Body of pancreas (tissue), 4 donors: ENCODE measurements at regions not wholly inside any gene's neighbourhood (a gene's known extent, or its start where the extent isn't known, plus 50 kb on each side); places are given as distances from the start of the nearest gene placed in this dataset.

Experiments used
- ATAC-seq: fragments of 150-250 bp; one replicate; pipeline ENCODE4 v1.9.1; 2016
- DNase-seq, 4 donors: peaks; one replicate each; pipeline ENCODE4 v3.0.0-alpha.2; 2019
- H3K27ac ChIP-seq, 4 donors: fragments of 200-600 bp; sonication (generic); 1 replicate in 3 of 4; 2 replicates in 1 of 4; pipeline versions ENCODE4 v1.5.1 to v1.6.1; 2016 to 2019; ENCODE audit warnings: mild to moderate bottlenecking in 1 of 4, mixed read lengths in 1 of 4, moderate library complexity in 1 of 4
- H3K27me3 ChIP-seq, 2 donors: fragments of 200-600 bp; sonication (generic); one replicate each; pipeline ENCODE4 v1.6.0; 2016; ENCODE audit warnings: mild to moderate bottlenecking in 1 of 2
- H3K36me3 ChIP-seq, 2 donors: fragments of 200-600 bp; sonication (generic); replicated peaks in 1 of 2; 2 replicates each; pipeline ENCODE4 v1.5.1; 2016; ENCODE audit warnings: low read depth in 2 of 2; ENCODE audit not compliant: insufficient read depth in 1 of 2
- H3K4me1 ChIP-seq: fragments of 200-600 bp; sonication (generic); one replicate; pipeline ENCODE4 v1.6.0; 2016
- H3K4me3 ChIP-seq, 2 donors: fragments of 200-600 bp; sonication (generic); 1 replicate in 1 of 2; 2 replicates in 1 of 2; pipeline ENCODE4 v1.5.1; 2016 to 2019
- H3K9me3 ChIP-seq, 3 donors: fragments of 200-600 bp; sonication (generic); 1 replicate in 2 of 3; 2 replicates in 1 of 3; pipeline ENCODE4 v1.5.1; 2016
- POLR2A ChIP-seq, 3 donors: fragments of 450-650 bp; IDR thresholded peaks; one replicate each; pipeline ENCODE4 v1.6.1; 2016; ENCODE audit warnings: antibody characterized with exemption in 3 of 3, mild to moderate bottlenecking in 2 of 3
- WGBS, 2 donors: methylation state at CpG; one replicate each; pipeline ENCODE4 v1.1.5; 2017; 5-methylcytosine and 5-hydroxymethylcytosine counted together
- intact Hi-C: fragments of 100-400 bp; cut with DNase I; formaldehyde crosslinking; loops from one replicate; pipeline ENCODE4 v1.15.1; 2023
- TF ChIP-seq, protein P1 (sequence below), 7 experiments: fragments of 450-650 bp in 4 of 7; fragments of 200-600 bp in 3 of 7; sonication (generic) in 3 of 7; IDR thresholded peaks; one replicate each; pipeline ENCODE4 v1.5.1; 2016 to 2019; ENCODE audit warnings: antibody characterized with exemption in 7 of 7

DNA sequence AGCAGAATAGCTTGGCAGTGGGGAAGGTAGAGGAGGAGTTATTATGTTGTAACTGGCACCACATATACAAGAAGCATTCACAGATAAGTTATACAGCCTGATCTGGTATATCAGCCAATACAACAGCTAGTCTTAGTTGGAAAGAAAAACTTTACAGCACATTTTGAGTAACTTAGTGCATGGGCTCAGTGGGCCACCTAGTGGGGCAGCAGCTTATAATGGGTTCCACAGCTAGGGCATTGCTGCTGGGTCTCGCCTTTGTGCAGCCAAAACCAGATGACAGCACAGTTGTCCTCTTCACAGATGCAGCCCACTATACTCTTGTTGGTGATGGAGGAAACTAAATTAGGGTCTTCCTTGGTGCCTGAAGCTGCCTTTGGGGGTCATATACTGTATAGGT lies 448.1 kb upstream of the RASGEF1B start:
- no peak overlapping the region for H3K4me3 ChIP-seq
- no peak for ATAC-seq
- TF ChIP-seq, protein P1, sequence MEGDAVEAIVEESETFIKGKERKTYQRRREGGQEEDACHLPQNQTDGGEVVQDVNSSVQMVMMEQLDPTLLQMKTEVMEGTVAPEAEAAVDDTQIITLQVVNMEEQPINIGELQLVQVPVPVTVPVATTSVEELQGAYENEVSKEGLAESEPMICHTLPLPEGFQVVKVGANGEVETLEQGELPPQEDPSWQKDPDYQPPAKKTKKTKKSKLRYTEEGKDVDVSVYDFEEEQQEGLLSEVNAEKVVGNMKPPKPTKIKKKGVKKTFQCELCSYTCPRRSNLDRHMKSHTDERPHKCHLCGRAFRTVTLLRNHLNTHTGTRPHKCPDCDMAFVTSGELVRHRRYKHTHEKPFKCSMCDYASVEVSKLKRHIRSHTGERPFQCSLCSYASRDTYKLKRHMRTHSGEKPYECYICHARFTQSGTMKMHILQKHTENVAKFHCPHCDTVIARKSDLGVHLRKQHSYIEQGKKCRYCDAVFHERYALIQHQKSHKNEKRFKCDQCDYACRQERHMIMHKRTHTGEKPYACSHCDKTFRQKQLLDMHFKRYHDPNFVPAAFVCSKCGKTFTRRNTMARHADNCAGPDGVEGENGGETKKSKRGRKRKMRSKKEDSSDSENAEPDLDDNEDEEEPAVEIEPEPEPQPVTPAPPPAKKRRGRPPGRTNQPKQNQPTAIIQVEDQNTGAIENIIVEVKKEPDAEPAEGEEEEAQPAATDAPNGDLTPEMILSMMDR (IDR thresholded peaks at IDR 0.05), result no peak
- TF ChIP-seq POLR2A (IDR thresholded peaks at IDR 0.05), result no peak
- no peaks in the 10 kb centered on the region for H3K27me3 ChIP-seq
- H3K36me3 ChIP-seq, result no peaks in the 10 kb centered on the region
- WGBS, 2 donors, result 87 to 89% methylated on average over 1 of the region's 1 CpG
- no peaks in the 10 kb centered on the region for H3K9me3 ChIP-seq
- no peak overlapping the region for H3K27ac ChIP-seq
- H3K4me1 ChIP-seq, result no peaks in the 10 kb centered on the region
- no peak for DNase-seq
- intact Hi-C loops, result no loop called here

DNA sequence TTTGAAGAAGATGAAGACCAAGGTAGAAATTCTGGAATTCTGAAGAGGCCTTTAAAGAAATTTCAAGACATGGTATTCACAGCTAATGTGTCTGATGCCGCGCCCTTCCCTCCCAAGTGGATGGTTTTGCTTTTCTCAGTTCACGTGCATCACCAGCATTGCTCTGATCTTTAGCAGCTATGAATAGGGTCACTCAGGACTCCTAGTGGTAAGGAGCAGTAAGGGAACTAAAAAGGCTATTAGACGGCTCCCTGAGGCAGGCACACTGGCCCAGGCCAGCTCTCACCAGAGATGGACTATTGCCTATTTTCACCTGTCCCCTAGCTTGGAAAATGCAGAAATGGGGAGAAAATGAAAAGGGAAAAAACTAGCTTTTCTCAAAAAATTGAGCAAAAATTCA lies 447.5 kb upstream of the RASGEF1B start:
- no peaks in the 10 kb centered on the region for H3K4me1 ChIP-seq
- H3K27ac ChIP-seq, result no peak overlapping the region
- no peak for ATAC-seq
- H3K4me3 ChIP-seq, result no peak overlapping the region
- TF ChIP-seq POLR2A (IDR thresholded peaks at IDR 0.05), result no peak
- TF ChIP-seq, protein P1 (IDR thresholded peaks at IDR 0.05), result peak in 1 of 7 experiments; percentile 3
- WGBS, 2 donors, result 67% methylated on average over 4 of the region's 4 CpGs
- H3K27me3 ChIP-seq, result no peaks in the 10 kb centered on the region
- intact Hi-C loops, result no loop called here
- no peak for DNase-seq
- no peaks in the 10 kb centered on the region for H3K36me3 ChIP-seq
- H3K9me3 ChIP-seq, result no peaks in the 10 kb centered on the region

DNA sequence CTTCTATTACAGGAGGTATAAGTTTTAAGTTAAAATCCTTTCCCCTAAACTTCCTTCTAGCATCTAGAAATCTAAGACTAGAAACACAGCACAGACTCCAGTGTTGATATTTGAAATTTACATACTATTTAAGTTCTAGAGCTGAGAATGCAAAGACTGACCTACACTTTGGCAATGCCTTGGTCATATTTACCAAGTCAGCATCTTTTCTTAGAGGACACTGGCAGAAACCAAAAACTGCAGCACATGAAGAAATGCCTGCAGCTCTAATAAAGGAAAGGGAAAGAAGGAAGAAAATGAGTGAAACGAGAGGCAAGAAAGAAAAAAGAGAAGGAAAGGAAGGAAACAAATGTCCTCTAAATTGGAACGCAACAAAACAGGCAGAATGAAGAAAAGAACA lies 443.7 kb upstream of the RASGEF1B start:
- no peak for DNase-seq
- Histone ChIP-seq H3K9me3 (no peaks in the 10 kb centered on the region), H3K27me3 (no peaks in the 10 kb centered on the region), H3K27ac (no peak overlapping the region), H3K4me1 (no peaks in the 10 kb centered on the region), H3K4me3 (no peak overlapping the region), H3K36me3 (no peaks in the 10 kb centered on the region)
- 66 to 79% methylated on average over 2 of the region's 2 CpGs for WGBS, 2 donors
- TF ChIP-seq, protein P1 (IDR thresholded peaks at IDR 0.05), result no peak
- TF ChIP-seq POLR2A (IDR thresholded peaks at IDR 0.05), result no peak
- ATAC-seq, result no peak
- intact Hi-C loops, result no loop called here

DNA sequence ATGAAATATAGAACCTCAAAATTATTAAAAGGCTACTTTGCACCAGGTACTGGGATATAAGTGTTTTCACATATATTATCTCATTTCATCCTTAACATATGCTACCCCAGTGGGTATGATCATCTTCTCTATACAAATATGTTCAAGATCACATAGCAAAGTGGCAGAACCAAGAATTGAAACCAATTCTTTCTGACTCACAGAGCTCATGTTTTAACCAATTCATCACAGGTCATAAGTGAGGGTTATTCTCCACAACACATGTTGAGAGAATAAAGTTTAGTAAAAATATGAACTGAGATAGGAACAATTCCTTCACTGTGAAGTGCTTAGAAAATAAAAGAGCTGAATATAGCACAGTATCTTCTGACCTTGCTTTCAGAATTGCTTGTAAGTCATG lies 442.9 kb upstream of the RASGEF1B start:
- no peak for DNase-seq
- no peak for TF ChIP-seq POLR2A (IDR thresholded peaks at IDR 0.05)
- TF ChIP-seq, protein P1 (IDR thresholded peaks at IDR 0.05), result no peak
- intact Hi-C loops, result no loop called here

DNA sequence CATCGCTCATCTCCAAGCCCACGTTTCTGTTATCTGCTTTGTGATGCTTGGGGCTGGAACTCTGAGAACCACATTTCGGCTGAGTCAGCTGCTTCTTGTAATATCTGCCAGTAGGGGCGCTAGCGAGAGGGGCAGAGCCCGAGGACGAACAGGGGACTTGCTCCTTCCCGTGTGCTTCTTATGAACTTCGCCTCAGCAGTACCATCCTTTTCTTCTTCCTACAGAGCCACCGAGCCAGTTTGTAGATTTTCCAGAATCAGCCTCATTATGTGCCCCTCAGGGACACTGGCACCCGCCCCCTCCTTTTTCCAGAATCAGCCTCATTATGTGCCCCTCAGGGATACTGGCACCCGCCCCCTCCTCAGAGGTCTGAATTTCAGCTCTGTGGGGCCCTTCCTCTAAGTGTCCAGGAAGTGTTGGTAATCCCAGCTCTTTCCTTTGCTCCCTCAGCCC lies 441.7 kb upstream of the RASGEF1B start:
- Histone ChIP-seq H3K36me3 (no peaks in the 10 kb centered on the region), H3K9me3 (no peaks in the 10 kb centered on the region), H3K27ac (no peak overlapping the region), H3K4me3 (no peak overlapping the region), H3K27me3 (no peaks in the 10 kb centered on the region), H3K4me1 (no peaks in the 10 kb centered on the region)
- DNase-seq, result peak; percentile 49 to 67 (median 59)
- no peak for ATAC-seq
- intact Hi-C loops, result no loop called here
- WGBS, 2 donors, result 21 to 25% methylated on average over 12 of the region's 12 CpGs
- TF ChIP-seq POLR2A (IDR thresholded peaks at IDR 0.05), result no peak
- TF ChIP-seq, protein P1 (IDR thresholded peaks at IDR 0.05), result peak; percentile 38 to 60 (median 54)

More for the DNA sequence above, 442.9 kb upstream of the RASGEF1B start:
- no peaks in the 10 kb centered on the region for H3K27me3 ChIP-seq
- H3K27ac ChIP-seq, result no peak overlapping the region
- H3K4me1 ChIP-seq, result no peaks in the 10 kb centered on the region
- no peak overlapping the region for H3K4me3 ChIP-seq
- no peaks in the 10 kb centered on the region for H3K36me3 ChIP-seq
- ATAC-seq, result no peak
- H3K9me3 ChIP-seq, result no peaks in the 10 kb centered on the region
